WERI-Rb-1 (cell line): ENCODE measurements at regions not wholly inside any gene's neighbourhood (a gene's known extent, or its start where the extent isn't known, plus 50 kb on each side); places are given as distances from the start of the nearest gene placed in this dataset.

Experiments used
- DNase-seq: peaks from one replicate; pipeline ENCODE4 v3.0.0-alpha.2; 2020
- H3K27ac ChIP-seq: fragments of 250-450 bp; sonication (Bioruptor Pico); 2 replicates; pipeline ENCODE4 v1.5.1; 2020; ENCODE audit warnings: mild to moderate bottlenecking, moderate library complexity
- H3K27me3 ChIP-seq: fragments of 250-450 bp; sonication (Bioruptor Pico); 2 replicates; pipeline ENCODE4 v1.5.1; 2021; ENCODE audit warnings: mild to moderate bottlenecking, low read depth, moderate library complexity; ENCODE audit not compliant: insufficient read depth, severe bottlenecking
- H3K36me3 ChIP-seq: fragments of 250-450 bp; sonication (Bioruptor Pico); 2 replicates; pipeline ENCODE4 v1.5.1; 2020; ENCODE audit warnings: mild to moderate bottlenecking, moderate library complexity
- H3K4me3 ChIP-seq: 2 replicates; pipeline ENCODE4 v1.5.1; 2011; ENCODE audit warnings: low read depth, mild to moderate bottlenecking, control low read depth, low read length
- H3K9me3 ChIP-seq: fragments of 250-450 bp; sonication (Bioruptor Pico); 2 replicates; pipeline ENCODE4 v1.5.1; 2021; ENCODE audit warnings: mild to moderate bottlenecking, moderate library complexity; ENCODE audit not compliant: severe bottlenecking
- CTCF ChIP-seq: IDR thresholded peaks from 2 replicates; pipeline ENCODE4 v1.5.1; 2011; ENCODE audit warnings: low read depth, mild to moderate bottlenecking, control low read depth, inconsistent platforms, low read length

- DNase-seq: no peak
- Histone ChIP-seq H3K9me3 (no peaks in the 10 kb centered on the region), H3K27me3 (no peaks in the 10 kb centered on the region), H3K4me3 (no peak overlapping the region), H3K27ac (no peak overlapping the region), H3K36me3 (no peaks in the 10 kb centered on the region)
- TF ChIP-seq CTCF: no peak
Measured at GRCh38 chr13:34765446-34766180, 176.5 kb upstream of the NBEA start.

- no peak overlapping the region for H3K4me3 ChIP-seq
- no peaks in the 10 kb centered on the region for H3K9me3 ChIP-seq
- DNase-seq: no peak
- no peak overlapping the region for H3K27ac ChIP-seq
- no peak for TF ChIP-seq CTCF
- H3K27me3 ChIP-seq: no peaks in the 10 kb centered on the region
- H3K36me3 ChIP-seq: no peaks in the 10 kb centered on the region
Measured at GRCh38 chr13:34767778-34768177, 174.3 kb upstream of the NBEA start.

GRCh38 chr13:34772206-34772605, 169.9 kb upstream of the NBEA start:
- no peak for DNase-seq
- no peak overlapping the region for H3K4me3 ChIP-seq
- no peaks in the 10 kb centered on the region for H3K27me3 ChIP-seq
- TF ChIP-seq CTCF: no peak
- no peaks in the 10 kb centered on the region for H3K36me3 ChIP-seq
- H3K9me3 ChIP-seq: no peaks in the 10 kb centered on the region
- no peak overlapping the region for H3K27ac ChIP-seq

- no peak for TF ChIP-seq CTCF
- Histone ChIP-seq H3K36me3 (no peaks in the 10 kb centered on the region), H3K9me3 (no peaks in the 10 kb centered on the region), H3K4me3 (no peak overlapping the region), H3K27ac (no peak overlapping the region), H3K27me3 (no peaks in the 10 kb centered on the region)
- no peak for DNase-seq
Measured at GRCh38 chr13:34772881-34773280, 169.2 kb upstream of the NBEA start.

GRCh38 chr13:34776390-34776981, 165.6 kb upstream of the NBEA start:
- H3K4me3 ChIP-seq: no peak overlapping the region
- no peak for TF ChIP-seq CTCF
- H3K27me3 ChIP-seq: no peaks in the 10 kb centered on the region
- no peak for DNase-seq
- no peak overlapping the region for H3K27ac ChIP-seq
- H3K9me3 ChIP-seq: no peaks in the 10 kb centered on the region
- no peaks in the 10 kb centered on the region for H3K36me3 ChIP-seq
